ENCODE measurements at regions not wholly inside any gene's neighbourhood (a gene's known extent, or its start where the extent isn't known, plus 50 kb on each side); places are given as distances from the start of the nearest gene placed in this dataset.
"Not testable (repeated sequence)": the region's sequence is repeated elsewhere in the genome, so short reads cannot be mapped to it uniquely, and the experiment has no call there.

- H3K9me3 ChIP-seq (ENCODE audit: control insufficient read depth, low read depth, low read length): peaks cover 2% of the 10 kb centered on the region
- no peaks in the 10 kb centered on the region for H3K27me3 ChIP-seq (ENCODE audit: control insufficient read depth, insufficient read depth, low read length)
- no peaks in the 10 kb centered on the region for H3K36me3 ChIP-seq (ENCODE audit: control insufficient read depth, low read depth, low read length)
- peak overlapping the region; percentile 52 for H3K4me3 ChIP-seq (ENCODE audit: low read length)
- H3K9ac ChIP-seq (ENCODE audit: low read length): no peak overlapping the region
- no peaks in the 10 kb centered on the region for H3K4me1 ChIP-seq (ENCODE audit: control insufficient read depth, low read depth, low read length)
- no peak overlapping the region for H3K27ac ChIP-seq (ENCODE audit: low read length)
These were observed 973.1 kb upstream of the DEFB115 start for GRCh38 chr20:30284281-30284905.

- no peak overlapping the region for H3K4me3 ChIP-seq (ENCODE audit: low read length)
- no peak overlapping the region for H3K27ac ChIP-seq (ENCODE audit: low read length)
- no peak overlapping the region for H3K9ac ChIP-seq (ENCODE audit: low read length)
- no peaks in the 10 kb centered on the region for H3K27me3 ChIP-seq (ENCODE audit: control insufficient read depth, insufficient read depth, low read length)
- peaks cover 2% of the 10 kb centered on the region for H3K9me3 ChIP-seq (ENCODE audit: control insufficient read depth, low read depth, low read length)
- H3K4me1 ChIP-seq (ENCODE audit: control insufficient read depth, low read depth, low read length): no peaks in the 10 kb centered on the region
- H3K36me3 ChIP-seq (ENCODE audit: control insufficient read depth, low read depth, low read length): no peaks in the 10 kb centered on the region
These were observed 971.8 kb upstream of the DEFB115 start for GRCh38 chr20:30285677-30286076.

DNA sequence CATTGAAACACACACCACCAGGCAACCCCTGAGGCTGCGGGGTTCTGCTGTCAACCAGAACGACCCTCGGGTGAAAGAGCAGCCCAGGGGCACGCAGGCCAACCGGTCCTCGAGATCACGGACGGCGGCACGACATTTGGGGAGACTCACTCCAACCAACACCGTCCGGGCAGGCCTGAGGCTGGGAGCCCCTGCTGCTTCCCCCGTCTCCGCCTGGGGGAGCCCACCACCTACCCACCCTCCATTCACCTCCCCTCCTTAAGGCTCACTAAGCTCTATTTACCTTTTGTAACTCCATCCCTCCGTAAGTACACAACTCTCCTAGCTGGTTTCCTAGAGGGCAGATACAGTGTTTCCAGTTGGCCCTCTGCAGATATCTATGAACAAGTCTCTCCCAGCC, 971.3 kb upstream of the DEFB115 start:
- Histone ChIP-seq H3K4me3 (ENCODE audit: low read length) (no peak overlapping the region), H3K9ac (ENCODE audit: low read length) (no peak overlapping the region), H3K27me3 (ENCODE audit: control insufficient read depth, insufficient read depth, low read length) (no peaks in the 10 kb centered on the region), H3K36me3 (ENCODE audit: control insufficient read depth, low read depth, low read length) (no peaks in the 10 kb centered on the region), H3K27ac (ENCODE audit: low read length) (no peak overlapping the region), H3K4me1 (ENCODE audit: control insufficient read depth, low read depth, low read length) (no peaks in the 10 kb centered on the region), H3K9me3 (ENCODE audit: control insufficient read depth, low read depth, low read length) (peaks cover 2% of the 10 kb centered on the region)

DNA sequence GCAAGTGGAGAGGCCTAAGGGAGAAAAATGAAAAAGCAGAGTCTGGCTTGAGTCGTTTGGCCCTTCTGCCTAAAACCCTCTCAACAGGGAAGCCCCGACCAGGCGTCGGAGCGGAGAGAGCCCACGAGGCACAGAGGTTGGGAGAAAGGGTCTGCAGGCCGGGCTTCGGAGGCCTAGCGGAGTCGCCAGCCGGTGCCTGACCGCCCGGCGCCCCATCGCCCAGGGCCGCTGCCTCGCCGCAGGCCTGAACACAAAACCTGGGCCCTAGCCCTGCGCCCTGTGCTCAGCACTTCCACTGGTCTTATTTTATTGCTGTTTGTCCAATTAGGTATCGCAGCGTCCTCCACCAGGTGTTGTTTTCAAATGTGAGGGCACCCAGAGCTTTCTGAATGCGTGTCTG, 970.0 kb upstream of the DEFB115 start:
- not testable (repeated sequence) for H3K4me3 ChIP-seq (ENCODE audit: low read length); H3K27ac ChIP-seq (ENCODE audit: low read length); H3K4me1 ChIP-seq (ENCODE audit: control insufficient read depth, low read depth, low read length); H3K27me3 ChIP-seq (ENCODE audit: control insufficient read depth, insufficient read depth, low read length); H3K9me3 ChIP-seq (ENCODE audit: control insufficient read depth, low read depth, low read length); H3K9ac ChIP-seq (ENCODE audit: low read length); H3K36me3 ChIP-seq (ENCODE audit: control insufficient read depth, low read depth, low read length)

DNA sequence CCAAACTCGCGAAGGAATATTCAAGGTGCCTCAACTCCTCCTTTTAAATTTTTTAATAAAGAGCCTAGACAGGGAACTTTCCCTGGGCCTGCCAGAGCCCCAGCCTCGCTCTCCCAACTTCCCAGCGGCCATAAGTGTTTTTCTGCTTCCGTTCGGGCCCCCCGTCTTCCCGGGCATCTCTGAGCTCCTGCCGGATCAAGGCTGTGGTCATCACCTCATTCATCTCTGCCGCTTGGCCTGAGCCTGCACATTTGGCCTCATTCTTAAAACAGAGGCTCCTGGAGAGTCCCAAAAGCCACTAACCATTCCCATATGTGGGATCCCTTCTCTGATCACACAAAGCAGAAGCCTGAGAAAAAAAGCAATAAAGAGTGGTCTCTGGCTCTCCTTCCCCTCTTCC, 969.1 kb upstream of the DEFB115 start:
- H3K27ac ChIP-seq (ENCODE audit: low read length): no peak overlapping the region
- no peaks in the 10 kb centered on the region for H3K36me3 ChIP-seq (ENCODE audit: control insufficient read depth, low read depth, low read length)
- H3K9ac ChIP-seq (ENCODE audit: low read length): no peak overlapping the region
- peaks cover 2% of the 10 kb centered on the region for H3K9me3 ChIP-seq (ENCODE audit: control insufficient read depth, low read depth, low read length)
- H3K27me3 ChIP-seq (ENCODE audit: control insufficient read depth, insufficient read depth, low read length): no peaks in the 10 kb centered on the region
- no peaks in the 10 kb centered on the region for H3K4me1 ChIP-seq (ENCODE audit: control insufficient read depth, low read depth, low read length)
- no peak overlapping the region for H3K4me3 ChIP-seq (ENCODE audit: low read length)

DNA sequence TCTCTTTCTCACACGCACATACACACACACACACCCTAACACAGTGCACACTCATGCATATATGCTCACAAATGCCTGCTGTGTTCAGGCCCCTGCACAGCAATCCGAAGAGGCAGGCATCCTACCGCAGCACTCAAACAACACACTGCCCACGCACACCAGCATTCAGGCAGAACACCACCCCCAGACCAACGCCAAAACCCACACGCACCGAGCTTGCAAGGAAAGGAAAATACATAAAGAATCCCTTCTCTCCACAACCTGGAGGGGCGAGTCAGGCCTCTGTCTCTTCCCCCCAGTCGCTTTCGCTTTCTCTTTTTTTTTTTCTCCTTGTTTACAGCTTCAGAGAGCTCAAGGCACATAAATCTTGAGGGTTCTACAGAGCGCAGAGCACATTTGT, 968.4 kb upstream of the DEFB115 start:
- H3K4me3 ChIP-seq (ENCODE audit: low read length): peak overlapping the region; percentile 43
- H3K36me3 ChIP-seq (ENCODE audit: control insufficient read depth, low read depth, low read length); H3K27me3 ChIP-seq (ENCODE audit: control insufficient read depth, insufficient read depth, low read length); H3K4me1 ChIP-seq (ENCODE audit: control insufficient read depth, low read depth, low read length); H3K9ac ChIP-seq (ENCODE audit: low read length); H3K9me3 ChIP-seq (ENCODE audit: control insufficient read depth, low read depth, low read length); H3K27ac ChIP-seq (ENCODE audit: low read length): not testable (repeated sequence)

DNA sequence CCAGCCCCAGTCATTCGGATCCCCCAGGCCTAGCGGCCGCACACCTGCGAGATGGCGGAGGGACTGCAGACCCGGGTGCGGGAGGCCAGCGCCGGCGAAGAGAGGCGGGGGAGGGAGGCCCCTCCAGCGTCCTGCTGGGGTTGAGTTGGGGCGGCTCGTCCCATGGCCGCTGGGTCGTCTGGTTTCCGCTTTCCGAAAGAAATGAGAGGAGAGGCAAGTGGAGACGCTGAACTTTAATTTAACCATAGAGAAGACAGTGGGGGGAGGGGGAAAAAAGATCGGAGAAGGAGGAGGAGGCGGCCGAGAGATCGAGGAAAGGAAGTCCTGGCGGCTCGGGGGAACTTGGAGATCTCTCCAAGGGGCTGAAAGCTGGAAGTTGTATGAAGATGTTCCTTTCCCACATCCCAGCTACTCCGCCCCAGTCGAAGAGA, 967.7 kb upstream of the DEFB115 start:
- not testable (repeated sequence) for H3K27me3 ChIP-seq (ENCODE audit: control insufficient read depth, insufficient read depth, low read length); H3K36me3 ChIP-seq (ENCODE audit: control insufficient read depth, low read depth, low read length); H3K9me3 ChIP-seq (ENCODE audit: control insufficient read depth, low read depth, low read length); H3K9ac ChIP-seq (ENCODE audit: low read length); H3K27ac ChIP-seq (ENCODE audit: low read length); H3K4me1 ChIP-seq (ENCODE audit: control insufficient read depth, low read depth, low read length)
- H3K4me3 ChIP-seq (ENCODE audit: low read length): peak overlapping the region; percentile 43

DNA sequence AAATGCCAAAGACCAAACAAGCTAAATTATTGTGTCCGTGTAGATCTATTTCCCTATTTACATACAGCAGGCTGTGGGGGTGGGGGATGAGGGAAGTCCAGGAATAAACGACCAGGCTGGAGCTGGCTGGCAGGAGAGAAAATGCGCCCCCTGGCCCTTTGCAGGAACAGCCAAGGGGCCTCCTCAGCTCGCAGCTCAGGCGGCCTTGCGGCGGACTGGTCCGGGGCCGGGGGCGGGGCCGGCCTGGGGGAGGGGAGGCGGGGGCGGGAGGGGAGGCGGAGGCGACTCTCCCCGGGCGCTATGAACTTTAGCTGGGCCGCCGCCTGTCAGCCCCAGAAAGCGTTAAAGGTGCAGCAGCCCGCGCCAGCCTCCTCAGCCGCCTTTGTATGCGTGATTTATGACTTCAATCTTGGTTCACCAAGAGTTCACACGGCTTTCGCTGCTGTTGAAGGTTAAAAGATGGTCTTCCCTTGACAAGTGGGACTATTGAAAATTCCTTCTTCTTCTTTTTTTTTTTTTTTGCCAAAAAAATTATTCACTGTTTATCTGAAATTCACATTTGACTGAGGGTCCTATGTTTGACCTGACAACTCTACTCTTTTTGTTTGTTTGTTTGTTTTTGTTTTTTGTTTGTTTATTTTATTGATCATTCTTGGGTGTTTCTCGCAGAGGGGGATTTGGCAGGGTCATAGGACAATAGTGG, 967.0 kb upstream of the DEFB115 start:
- H3K9ac ChIP-seq (ENCODE audit: low read length); H3K4me1 ChIP-seq (ENCODE audit: control insufficient read depth, low read depth, low read length); H3K27ac ChIP-seq (ENCODE audit: low read length); H3K36me3 ChIP-seq (ENCODE audit: control insufficient read depth, low read depth, low read length); H3K9me3 ChIP-seq (ENCODE audit: control insufficient read depth, low read depth, low read length); H3K27me3 ChIP-seq (ENCODE audit: control insufficient read depth, insufficient read depth, low read length): not testable (repeated sequence)
- peak overlapping the region; percentile 43 for H3K4me3 ChIP-seq (ENCODE audit: low read length)

DNA sequence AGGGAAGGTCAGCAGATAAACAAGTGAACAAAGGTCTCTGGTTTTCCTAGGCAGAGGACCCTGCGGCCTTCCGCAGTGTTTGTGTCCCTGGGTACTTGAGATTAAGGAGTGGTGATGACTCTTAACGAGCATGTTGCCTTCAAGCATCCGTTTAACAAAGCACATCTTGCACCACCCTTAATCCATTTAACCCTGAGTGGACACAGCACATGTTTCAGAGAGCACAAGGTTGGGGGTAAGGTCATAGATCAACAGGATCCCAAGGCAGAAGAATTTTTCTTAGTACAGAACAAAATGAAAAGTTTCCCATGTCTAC, 966.4 kb upstream of the DEFB115 start:
- H3K4me3 ChIP-seq (ENCODE audit: low read length); H3K27ac ChIP-seq (ENCODE audit: low read length); H3K4me1 ChIP-seq (ENCODE audit: control insufficient read depth, low read depth, low read length): not testable (repeated sequence)

GRCh38 chr20:30291686-30292085, 965.8 kb upstream of the DEFB115 start:
- H3K4me3 ChIP-seq (ENCODE audit: low read length); H3K9ac ChIP-seq (ENCODE audit: low read length); H3K9me3 ChIP-seq (ENCODE audit: control insufficient read depth, low read depth, low read length); H3K27ac ChIP-seq (ENCODE audit: low read length); H3K27me3 ChIP-seq (ENCODE audit: control insufficient read depth, insufficient read depth, low read length); H3K4me1 ChIP-seq (ENCODE audit: control insufficient read depth, low read depth, low read length); H3K36me3 ChIP-seq (ENCODE audit: control insufficient read depth, low read depth, low read length): not testable (repeated sequence)

More for the DNA sequence above, 966.4 kb upstream of the DEFB115 start:
- H3K9me3 ChIP-seq (ENCODE audit: control insufficient read depth, low read depth, low read length); H3K9ac ChIP-seq (ENCODE audit: low read length); H3K27me3 ChIP-seq (ENCODE audit: control insufficient read depth, insufficient read depth, low read length); H3K36me3 ChIP-seq (ENCODE audit: control insufficient read depth, low read depth, low read length): not testable (repeated sequence)

- H3K9ac ChIP-seq (ENCODE audit: low read length); H3K36me3 ChIP-seq (ENCODE audit: control insufficient read depth, low read depth, low read length); H3K4me1 ChIP-seq (ENCODE audit: control insufficient read depth, low read depth, low read length); H3K9me3 ChIP-seq (ENCODE audit: control insufficient read depth, low read depth, low read length); H3K27ac ChIP-seq (ENCODE audit: low read length); H3K4me3 ChIP-seq (ENCODE audit: low read length): not testable (repeated sequence)
- H3K27me3 ChIP-seq (ENCODE audit: control insufficient read depth, insufficient read depth, low read length): peaks cover 11% of the 10 kb centered on the region
These were observed 962.1 kb upstream of the DEFB115 start for GRCh38 chr20:30295396-30295795.

- H3K9me3 ChIP-seq (ENCODE audit: control insufficient read depth, low read depth, low read length); H3K36me3 ChIP-seq (ENCODE audit: control insufficient read depth, low read depth, low read length); H3K4me3 ChIP-seq (ENCODE audit: low read length); H3K4me1 ChIP-seq (ENCODE audit: control insufficient read depth, low read depth, low read length); H3K27ac ChIP-seq (ENCODE audit: low read length); H3K9ac ChIP-seq (ENCODE audit: low read length): not testable (repeated sequence)
- H3K27me3 ChIP-seq (ENCODE audit: control insufficient read depth, insufficient read depth, low read length): peaks cover 15% of the 10 kb centered on the region
These were observed 961.5 kb upstream of the DEFB115 start for GRCh38 chr20:30295967-30296366.

Data from iPS-18a (cell line).